ENCODE measurements at regions not wholly inside any gene's neighbourhood (a gene's known extent, or its start where the extent isn't known, plus 50 kb on each side); places are given as distances from the start of the nearest gene placed in this dataset.

- H3K36me3 ChIP-seq (ENCODE audit: low read depth, low read length): no peaks in the 10 kb centered on the region
- H3K79me2 ChIP-seq (ENCODE audit: low read length): no peaks in the 10 kb centered on the region
- H3K27ac ChIP-seq (ENCODE audit: low read length): no peak overlapping the region
- TF ChIP-seq CTCF (conservative IDR thresholded peaks at IDR 0.05; ENCODE audit: low read depth, low read length) (no peak), EZH2 (IDR thresholded peaks at IDR 0.05; ENCODE audit: low read length, unreplicated experiment) (no peak), EZH2phosphoT487 (IDR thresholded peaks at IDR 0.05; ENCODE audit: borderline replicate concordance, low read length) (no peak)
- no peak overlapping the region for H3K4me3 ChIP-seq (ENCODE audit: low read length)
- no peaks in the 10 kb centered on the region for H3F3A ChIP-seq (ENCODE audit: low read length, unreplicated experiment)
- POLR2A ChIA-PET (ENCODE audit: unreplicated experiment): no interaction called here
- H4K20me1 ChIP-seq (ENCODE audit: low read length): no peaks in the 10 kb centered on the region
- no peaks in the 10 kb centered on the region for H3K9me3 ChIP-seq (ENCODE audit: low read length)
- no TSS peak for BruUV-seq (replicated peaks)
- CTCF ChIA-PET: no interaction called here
- H3K27me3 ChIP-seq (ENCODE audit: low read length): no peaks in the 10 kb centered on the region; the same call in 1 of the 2 replicates
- no peaks in the 10 kb centered on the region for H3K9me2 ChIP-seq (replicated peaks; ENCODE audit: low read length)
- no peak overlapping the region for H3K4me2 ChIP-seq (ENCODE audit: low read length)
- no peaks in the 10 kb centered on the region for H3K4me1 ChIP-seq (ENCODE audit: insufficient read depth, low read length)
- no peak for ATAC-seq
- DNase-seq: no peak
- no peak overlapping the region for H3K9ac ChIP-seq (ENCODE audit: low read length)
- H2AFZ ChIP-seq (ENCODE audit: low read length): no peak overlapping the region
- intact Hi-C loops (cut with micrococcal nuclease): no loop called here
Measured at GRCh38 chr5:129358069-129358468, 102.0 kb upstream of the ADAMTS19 start.

GRCh38 chr5:129359450-129359849 is 100.6 kb upstream of the ADAMTS19 start:
- no peak overlapping the region for H3K4me3 ChIP-seq (ENCODE audit: low read length)
- no peak overlapping the region for H3K9ac ChIP-seq (ENCODE audit: low read length)
- no peaks in the 10 kb centered on the region; the same call in 1 of the 2 replicates for H3K27me3 ChIP-seq (ENCODE audit: low read length)
- ChIA-PET CTCF (interaction anchor here (0.6 kb wide), 1 partner anchor 38 kb away, joined by 6 read pairs; no protein-coding TSS in a partner anchor), POLR2A (ENCODE audit: unreplicated experiment) (no interaction called here)
- no peaks in the 10 kb centered on the region for H3K9me2 ChIP-seq (replicated peaks; ENCODE audit: low read length)
- no peaks in the 10 kb centered on the region for H3K9me3 ChIP-seq (ENCODE audit: low read length)
- ATAC-seq (no peak), DNase-seq (no peak)
- no peaks in the 10 kb centered on the region for H3K79me2 ChIP-seq (ENCODE audit: low read length)
- no peaks in the 10 kb centered on the region for H3K36me3 ChIP-seq (ENCODE audit: low read depth, low read length)
- intact Hi-C loops (cut with micrococcal nuclease): no loop called here
- H4K20me1 ChIP-seq (ENCODE audit: low read length): no peaks in the 10 kb centered on the region
- H3K4me2 ChIP-seq (ENCODE audit: low read length): no peak overlapping the region
- no peaks in the 10 kb centered on the region for H3F3A ChIP-seq (ENCODE audit: low read length, unreplicated experiment)
- H3K4me1 ChIP-seq (ENCODE audit: insufficient read depth, low read length): no peaks in the 10 kb centered on the region
- no peak overlapping the region for H3K27ac ChIP-seq (ENCODE audit: low read length)
- BruUV-seq (replicated peaks): no TSS peak
- no peak overlapping the region for H2AFZ ChIP-seq (ENCODE audit: low read length)
- TF ChIP-seq EZH2 (IDR thresholded peaks at IDR 0.05; ENCODE audit: low read length, unreplicated experiment) (no peak), CTCF (conservative IDR thresholded peaks at IDR 0.05; ENCODE audit: low read depth, low read length) (no peak), EZH2phosphoT487 (IDR thresholded peaks at IDR 0.05; ENCODE audit: borderline replicate concordance, low read length) (no peak)

- BruUV-seq (replicated peaks): no TSS peak
- no peaks in the 10 kb centered on the region for H3K4me1 ChIP-seq (ENCODE audit: insufficient read depth, low read length)
- no peak overlapping the region for H3K4me3 ChIP-seq (ENCODE audit: low read length)
- ChIA-PET CTCF (no interaction called here), POLR2A (ENCODE audit: unreplicated experiment) (no interaction called here)
- ATAC-seq (no peak), DNase-seq (peak; percentile 53)
- H3K79me2 ChIP-seq (ENCODE audit: low read length): no peaks in the 10 kb centered on the region
- no peaks in the 10 kb centered on the region for H3K9me2 ChIP-seq (replicated peaks; ENCODE audit: low read length)
- TF ChIP-seq EZH2 (IDR thresholded peaks at IDR 0.05; ENCODE audit: low read length, unreplicated experiment) (no peak), CTCF (conservative IDR thresholded peaks at IDR 0.05; ENCODE audit: low read depth, low read length) (peak; percentile 76), EZH2phosphoT487 (IDR thresholded peaks at IDR 0.05; ENCODE audit: borderline replicate concordance, low read length) (no peak)
- H4K20me1 ChIP-seq (ENCODE audit: low read length): no peaks in the 10 kb centered on the region
- intact Hi-C loops (cut with micrococcal nuclease): loop anchor here (5.0 kb wide), 1 partner anchor 406 kb away; no protein-coding TSS in a partner anchor
- no peak overlapping the region for H2AFZ ChIP-seq (ENCODE audit: low read length)
- 0 out of 2 replicates have a peak, but pooled peaks cover 6% of the 10 kb centered on the region for H3K9me3 ChIP-seq (ENCODE audit: low read length)
- no peaks in the 10 kb centered on the region; the same call in 1 of the 2 replicates for H3K27me3 ChIP-seq (ENCODE audit: low read length)
- H3K9ac ChIP-seq (ENCODE audit: low read length): no peak overlapping the region
- H3K36me3 ChIP-seq (ENCODE audit: low read depth, low read length): no peaks in the 10 kb centered on the region
- H3F3A ChIP-seq (ENCODE audit: low read length, unreplicated experiment): no peaks in the 10 kb centered on the region
- H3K4me2 ChIP-seq (ENCODE audit: low read length): no peak overlapping the region
- H3K27ac ChIP-seq (ENCODE audit: low read length): no peak overlapping the region
Measured at GRCh38 chr5:129361441-129362025, 98.6 kb upstream of the ADAMTS19 start.
